WERI-Rb-1 (cell line): ENCODE measurements at regions not wholly inside any gene's neighbourhood (a gene's known extent, or its start where the extent isn't known, plus 50 kb on each side); places are given as distances from the start of the nearest gene placed in this dataset.

Source experiments
- DNase-seq: peaks from one replicate; pipeline ENCODE4 v3.0.0-alpha.2; 2020
- H3K27ac ChIP-seq: fragments of 250-450 bp; sonication (Bioruptor Pico); 2 replicates; pipeline ENCODE4 v1.5.1; 2020; ENCODE audit warnings: mild to moderate bottlenecking, moderate library complexity
- H3K27me3 ChIP-seq: fragments of 250-450 bp; sonication (Bioruptor Pico); 2 replicates; pipeline ENCODE4 v1.5.1; 2021; ENCODE audit warnings: mild to moderate bottlenecking, low read depth, moderate library complexity; ENCODE audit not compliant: insufficient read depth, severe bottlenecking
- H3K36me3 ChIP-seq: fragments of 250-450 bp; sonication (Bioruptor Pico); 2 replicates; pipeline ENCODE4 v1.5.1; 2020; ENCODE audit warnings: mild to moderate bottlenecking, moderate library complexity
- H3K4me3 ChIP-seq: 2 replicates; pipeline ENCODE4 v1.5.1; 2011; ENCODE audit warnings: low read depth, mild to moderate bottlenecking, control low read depth, low read length
- H3K9me3 ChIP-seq: fragments of 250-450 bp; sonication (Bioruptor Pico); 2 replicates; pipeline ENCODE4 v1.5.1; 2021; ENCODE audit warnings: mild to moderate bottlenecking, moderate library complexity; ENCODE audit not compliant: severe bottlenecking
- TF ChIP-seq, protein P1 (sequence below): IDR thresholded peaks from 2 replicates; pipeline ENCODE4 v1.5.1; 2011; ENCODE audit warnings: low read depth, mild to moderate bottlenecking, control low read depth, inconsistent platforms, low read length

- TF ChIP-seq, protein P1, sequence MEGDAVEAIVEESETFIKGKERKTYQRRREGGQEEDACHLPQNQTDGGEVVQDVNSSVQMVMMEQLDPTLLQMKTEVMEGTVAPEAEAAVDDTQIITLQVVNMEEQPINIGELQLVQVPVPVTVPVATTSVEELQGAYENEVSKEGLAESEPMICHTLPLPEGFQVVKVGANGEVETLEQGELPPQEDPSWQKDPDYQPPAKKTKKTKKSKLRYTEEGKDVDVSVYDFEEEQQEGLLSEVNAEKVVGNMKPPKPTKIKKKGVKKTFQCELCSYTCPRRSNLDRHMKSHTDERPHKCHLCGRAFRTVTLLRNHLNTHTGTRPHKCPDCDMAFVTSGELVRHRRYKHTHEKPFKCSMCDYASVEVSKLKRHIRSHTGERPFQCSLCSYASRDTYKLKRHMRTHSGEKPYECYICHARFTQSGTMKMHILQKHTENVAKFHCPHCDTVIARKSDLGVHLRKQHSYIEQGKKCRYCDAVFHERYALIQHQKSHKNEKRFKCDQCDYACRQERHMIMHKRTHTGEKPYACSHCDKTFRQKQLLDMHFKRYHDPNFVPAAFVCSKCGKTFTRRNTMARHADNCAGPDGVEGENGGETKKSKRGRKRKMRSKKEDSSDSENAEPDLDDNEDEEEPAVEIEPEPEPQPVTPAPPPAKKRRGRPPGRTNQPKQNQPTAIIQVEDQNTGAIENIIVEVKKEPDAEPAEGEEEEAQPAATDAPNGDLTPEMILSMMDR, result no peak
Measured at GRCh38 chr6:20024316-20024673, 187.1 kb downstream of the ID4 start.

DNA sequence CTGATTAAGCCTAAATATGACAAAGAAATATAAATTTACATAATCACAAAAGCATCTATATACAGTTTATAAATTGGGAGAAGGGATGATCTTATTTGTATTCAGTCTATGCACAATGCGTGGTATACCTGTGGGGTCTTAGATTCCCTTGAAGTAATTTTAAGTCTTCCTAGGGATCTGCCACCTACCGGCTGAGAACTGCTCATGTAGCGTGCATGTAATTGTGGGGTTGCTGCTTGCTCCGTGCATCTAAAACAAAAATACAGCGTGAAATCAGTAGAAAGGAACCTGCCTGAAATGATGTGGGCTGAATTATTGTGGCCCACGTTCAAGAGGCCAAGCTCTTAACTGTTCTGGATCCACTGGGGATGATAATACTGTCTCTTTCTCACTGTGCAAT lies 187.3 kb downstream of the MBOAT1 start:
- no peaks in the 10 kb centered on the region for H3K9me3 ChIP-seq
- no peak for DNase-seq
- H3K27ac ChIP-seq, result no peak overlapping the region
- no peaks in the 10 kb centered on the region for H3K36me3 ChIP-seq
- TF ChIP-seq, protein P1, result peak; percentile 31; the same call in 1 of the 2 replicates
- H3K4me3 ChIP-seq, result no peak overlapping the region
- no peaks in the 10 kb centered on the region for H3K27me3 ChIP-seq

More at GRCh38 chr6:20024316-20024673, 187.1 kb downstream of the ID4 start:
- H3K27ac ChIP-seq, result no peak overlapping the region
- DNase-seq, result no peak
- H3K27me3 ChIP-seq, result no peaks in the 10 kb centered on the region
- no peaks in the 10 kb centered on the region for H3K9me3 ChIP-seq
- no peak overlapping the region for H3K4me3 ChIP-seq
- H3K36me3 ChIP-seq, result no peaks in the 10 kb centered on the region

- TF ChIP-seq, protein P1, result no peak
- Histone ChIP-seq H3K36me3 (no peaks in the 10 kb centered on the region), H3K4me3 (no peak overlapping the region), H3K27me3 (no peaks in the 10 kb centered on the region), H3K27ac (no peak overlapping the region), H3K9me3 (no peaks in the 10 kb centered on the region)
- no peak for DNase-seq
Measured at GRCh38 chr6:20025681-20026080, 186.6 kb downstream of the MBOAT1 start.

DNA sequence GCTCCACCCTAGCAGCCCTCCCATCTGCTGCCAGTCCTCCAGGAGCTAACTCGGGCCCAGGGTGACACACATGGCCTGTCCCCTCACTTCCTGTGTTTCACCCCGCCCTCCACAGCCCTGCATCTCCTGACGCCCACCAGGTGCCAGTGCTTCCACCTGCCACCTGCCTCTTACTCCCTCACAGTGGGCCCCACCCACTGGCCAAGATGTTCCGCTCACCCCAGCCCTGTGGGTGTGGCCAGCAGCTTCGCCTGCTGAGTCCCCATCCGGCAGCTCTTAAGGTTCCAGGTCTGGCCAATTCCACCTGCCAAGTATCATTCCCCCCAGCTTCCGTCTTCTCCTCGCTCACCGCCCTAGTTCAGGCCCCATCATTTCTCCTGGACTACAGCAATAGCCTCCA lies 184.1 kb downstream of the MBOAT1 start:
- Histone ChIP-seq H3K27me3 (no peaks in the 10 kb centered on the region), H3K27ac (no peak overlapping the region), H3K9me3 (peaks cover 5% of the 10 kb centered on the region), H3K36me3 (no peaks in the 10 kb centered on the region), H3K4me3 (no peak overlapping the region)
- TF ChIP-seq, protein P1, result no peak
- no peak for DNase-seq

DNA sequence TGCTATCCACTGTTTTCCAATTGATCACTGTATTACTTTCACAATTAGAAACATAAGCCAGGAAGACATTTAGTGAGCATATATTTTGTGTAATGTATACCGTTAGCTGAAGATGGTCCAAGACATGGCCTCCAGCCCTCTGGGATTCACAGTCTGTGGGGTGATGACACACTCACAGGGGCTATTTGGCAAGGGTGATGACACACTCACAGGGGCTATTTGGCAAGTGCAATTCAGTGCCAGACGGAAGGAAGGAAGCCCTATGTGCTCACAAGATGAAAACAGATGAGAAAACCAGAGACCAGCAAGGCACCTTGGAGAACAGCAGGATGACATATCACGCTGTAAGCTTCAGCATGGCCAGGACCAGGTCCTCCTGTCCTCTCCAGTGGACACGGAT lies 183.7 kb downstream of the MBOAT1 start:
- H3K9me3 ChIP-seq, result peaks cover 5% of the 10 kb centered on the region
- no peak for DNase-seq
- no peaks in the 10 kb centered on the region for H3K36me3 ChIP-seq
- no peaks in the 10 kb centered on the region for H3K27me3 ChIP-seq
- TF ChIP-seq, protein P1, result no peak
- H3K4me3 ChIP-seq, result no peak overlapping the region
- H3K27ac ChIP-seq, result no peak overlapping the region

- Histone ChIP-seq H3K4me3 (no peak overlapping the region), H3K27me3 (no peaks in the 10 kb centered on the region), H3K27ac (no peak overlapping the region), H3K9me3 (peaks cover 5% of the 10 kb centered on the region), H3K36me3 (no peaks in the 10 kb centered on the region)
- no peak for DNase-seq
- TF ChIP-seq, protein P1, result no peak
Measured at GRCh38 chr6:20029979-20030378, 182.3 kb downstream of the MBOAT1 start.
